ENCODE measurements at regions not wholly inside any gene's neighbourhood (a gene's known extent, or its start where the extent isn't known, plus 50 kb on each side); places are given as distances from the start of the nearest gene placed in this dataset.

DNA sequence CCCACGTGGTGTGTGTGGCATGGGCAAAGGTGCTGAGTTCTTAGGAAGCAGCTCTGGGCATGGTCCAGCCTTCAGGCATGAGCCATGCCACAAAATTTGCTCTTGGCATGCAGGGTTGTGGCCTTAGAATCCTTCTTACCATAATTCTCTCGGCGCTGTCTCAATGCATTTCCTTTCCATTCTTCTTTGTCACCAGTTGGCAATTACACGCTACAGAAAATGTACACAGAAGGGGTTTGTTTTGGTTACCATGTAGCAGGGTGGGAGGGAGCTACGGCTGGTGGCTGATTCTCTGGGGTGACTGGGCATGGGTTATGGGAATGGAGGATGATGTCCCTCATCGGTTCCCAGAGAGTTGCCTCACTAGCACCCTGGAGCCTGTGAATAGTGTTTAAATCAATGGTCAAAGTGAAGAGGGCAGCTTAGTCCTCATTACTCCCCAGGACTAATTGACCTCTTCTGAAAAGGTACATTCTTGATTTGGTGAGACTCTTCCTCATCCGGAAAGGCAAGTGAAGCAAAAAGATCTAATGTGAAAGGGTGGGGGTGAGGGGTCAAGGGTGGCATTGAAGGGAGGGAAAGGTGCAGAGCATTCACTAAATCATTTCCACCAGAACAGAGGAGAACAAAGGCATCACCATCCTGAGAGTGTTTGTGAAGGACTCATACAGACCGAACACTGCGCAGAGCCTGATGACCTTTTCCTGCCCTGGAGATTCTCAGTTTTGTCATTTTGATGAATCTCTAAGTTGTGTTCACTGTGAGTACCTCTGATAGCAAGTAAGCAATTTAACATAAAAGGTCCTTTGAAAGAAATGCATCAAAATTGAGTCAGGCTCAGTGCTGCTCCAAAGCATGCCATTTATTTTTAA lies 199.8 kb upstream of the SFRP2 start:
- Mint-ChIP-seq H3K27me3 (no peaks in the 10 kb centered on the region), H3K36me3 (ENCODE audit: insufficient read depth) (no peaks in the 10 kb centered on the region), H3K27ac (peak overlapping the region; percentile 65), H3K9me3 (ENCODE audit: low read depth) (peaks cover 4% of the 10 kb centered on the region), H3K4me1 (ENCODE audit: low read depth) (no peaks in the 10 kb centered on the region), H3K4me3 (ENCODE audit: low read depth) (no peak overlapping the region)
- TF ChIP-seq, protein P1, sequence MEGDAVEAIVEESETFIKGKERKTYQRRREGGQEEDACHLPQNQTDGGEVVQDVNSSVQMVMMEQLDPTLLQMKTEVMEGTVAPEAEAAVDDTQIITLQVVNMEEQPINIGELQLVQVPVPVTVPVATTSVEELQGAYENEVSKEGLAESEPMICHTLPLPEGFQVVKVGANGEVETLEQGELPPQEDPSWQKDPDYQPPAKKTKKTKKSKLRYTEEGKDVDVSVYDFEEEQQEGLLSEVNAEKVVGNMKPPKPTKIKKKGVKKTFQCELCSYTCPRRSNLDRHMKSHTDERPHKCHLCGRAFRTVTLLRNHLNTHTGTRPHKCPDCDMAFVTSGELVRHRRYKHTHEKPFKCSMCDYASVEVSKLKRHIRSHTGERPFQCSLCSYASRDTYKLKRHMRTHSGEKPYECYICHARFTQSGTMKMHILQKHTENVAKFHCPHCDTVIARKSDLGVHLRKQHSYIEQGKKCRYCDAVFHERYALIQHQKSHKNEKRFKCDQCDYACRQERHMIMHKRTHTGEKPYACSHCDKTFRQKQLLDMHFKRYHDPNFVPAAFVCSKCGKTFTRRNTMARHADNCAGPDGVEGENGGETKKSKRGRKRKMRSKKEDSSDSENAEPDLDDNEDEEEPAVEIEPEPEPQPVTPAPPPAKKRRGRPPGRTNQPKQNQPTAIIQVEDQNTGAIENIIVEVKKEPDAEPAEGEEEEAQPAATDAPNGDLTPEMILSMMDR (IDR thresholded peaks at IDR 0.05; ENCODE audit: unreplicated experiment), result no peak
- no peak for DNase-seq (ENCODE audit: low spot score, unreplicated experiment)

GRCh38 chr4:153987291-153987690 lies 198.4 kb upstream of the SFRP2 start:
- Mint-ChIP-seq H3K36me3 (ENCODE audit: insufficient read depth) (no peaks in the 10 kb centered on the region), H3K9me3 (ENCODE audit: low read depth) (peaks cover 7% of the 10 kb centered on the region), H3K27ac (no peak overlapping the region)

GRCh38 chr4:153976954-153977353 lies 188.1 kb upstream of the SFRP2 start:
- Mint-ChIP-seq H3K27me3 (no peaks in the 10 kb centered on the region), H3K4me3 (ENCODE audit: low read depth) (no peak overlapping the region), H3K36me3 (ENCODE audit: insufficient read depth) (no peaks in the 10 kb centered on the region), H3K9me3 (ENCODE audit: low read depth) (peaks cover 38% of the 10 kb centered on the region), H3K27ac (no peak overlapping the region), H3K4me1 (ENCODE audit: low read depth) (no peaks in the 10 kb centered on the region)
- TF ChIP-seq, protein P1 (IDR thresholded peaks at IDR 0.05; ENCODE audit: unreplicated experiment), result no peak
- DNase-seq (ENCODE audit: low spot score, unreplicated experiment), result no peak

More at GRCh38 chr4:153987291-153987690, 198.4 kb upstream of the SFRP2 start:
- Mint-ChIP-seq H3K4me1 (ENCODE audit: low read depth) (no peaks in the 10 kb centered on the region), H3K4me3 (ENCODE audit: low read depth) (no peak overlapping the region), H3K27me3 (no peaks in the 10 kb centered on the region)
- TF ChIP-seq, protein P1 (IDR thresholded peaks at IDR 0.05; ENCODE audit: unreplicated experiment), result no peak
- no peak for DNase-seq (ENCODE audit: low spot score, unreplicated experiment)

DNA sequence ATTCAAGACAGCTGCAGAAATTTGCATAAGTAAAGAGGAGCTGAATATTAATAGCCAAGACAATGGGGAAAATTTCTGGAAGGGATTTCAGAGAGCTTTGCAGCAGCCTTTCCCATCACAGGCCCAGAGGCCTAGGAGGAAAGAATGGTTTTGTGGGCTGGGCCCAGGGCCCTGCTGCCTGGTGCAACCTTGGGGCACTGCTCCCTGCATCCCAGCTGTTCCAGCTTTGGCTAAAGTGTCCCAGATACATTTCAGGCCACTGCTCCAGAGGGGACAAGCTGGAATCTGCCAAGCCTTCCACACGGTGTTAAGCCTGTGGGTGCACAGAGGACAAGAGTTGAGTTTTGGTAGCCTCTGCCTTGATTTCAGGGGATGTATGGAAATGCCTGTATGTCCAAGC lies 185.6 kb upstream of the SFRP2 start:
- Mint-ChIP-seq H3K36me3 (ENCODE audit: insufficient read depth) (no peaks in the 10 kb centered on the region), H3K4me1 (ENCODE audit: low read depth) (no peaks in the 10 kb centered on the region), H3K9me3 (ENCODE audit: low read depth) (peaks cover 34% of the 10 kb centered on the region), H3K4me3 (ENCODE audit: low read depth) (no peak overlapping the region), H3K27me3 (no peaks in the 10 kb centered on the region), H3K27ac (no peak overlapping the region)
- TF ChIP-seq, protein P1 (IDR thresholded peaks at IDR 0.05; ENCODE audit: unreplicated experiment), result no peak
- no peak for DNase-seq (ENCODE audit: low spot score, unreplicated experiment)

GRCh38 chr4:153973942-153974341 lies 185.1 kb upstream of the SFRP2 start:
- no peak overlapping the region for H3K4me3 Mint-ChIP-seq (ENCODE audit: low read depth)

More at GRCh38 chr4:153973942-153974341, 185.1 kb upstream of the SFRP2 start:
- TF ChIP-seq, protein P1 (IDR thresholded peaks at IDR 0.05; ENCODE audit: unreplicated experiment), result no peak
- Mint-ChIP-seq H3K27ac (no peak overlapping the region), H3K36me3 (ENCODE audit: insufficient read depth) (no peaks in the 10 kb centered on the region), H3K27me3 (no peaks in the 10 kb centered on the region), H3K4me1 (ENCODE audit: low read depth) (no peaks in the 10 kb centered on the region), H3K9me3 (ENCODE audit: low read depth) (peaks cover 34% of the 10 kb centered on the region)
- no peak for DNase-seq (ENCODE audit: low spot score, unreplicated experiment)
